ENCODE measurements at regions not wholly inside any gene's neighbourhood (a gene's known extent, or its start where the extent isn't known, plus 50 kb on each side); places are given as distances from the start of the nearest gene placed in this dataset.

GRCh38 chrX:40263014-40263560 lies 165.3 kb upstream of the BCOR start:
- Mint-ChIP-seq H3K36me3 (no peaks in the 10 kb centered on the region), H3K27ac (no peak overlapping the region), H3K4me3 (no peak overlapping the region), H3K4me1 (peaks cover 0 to 10% of the 10 kb centered on the region in 2 donors), H3K27me3 (ENCODE audit: low read depth in 2 of 2) (no peaks in the 10 kb centered on the region), H3K9me3 (no peaks in the 10 kb centered on the region)
- Histone ChIP-seq H3K27ac (ENCODE audit: low read length) (no peak overlapping the region), H3K4me1 (ENCODE audit: control insufficient read depth, insufficient read depth, low read length) (peaks cover 18% of the 10 kb centered on the region), H3K4me3 (ENCODE audit: low read length) (no peak overlapping the region), H3K36me3 (ENCODE audit: control insufficient read depth, insufficient read depth, low read length) (no peaks in the 10 kb centered on the region), H3K9me3 (ENCODE audit: control insufficient read depth, insufficient read depth, low read length) (no peaks in the 10 kb centered on the region), H3K27me3 (ENCODE audit: control insufficient read depth, insufficient read depth, low read length) (no peaks in the 10 kb centered on the region)
- DNase-seq = no peak
- TF ChIP-seq CTCF (IDR thresholded peaks at IDR 0.05) = no peak
- WGBS (ENCODE audit: insufficient coverage) = 77% methylated on average over 8 of the region's 8 CpGs
- intact Hi-C loops (cut with micrococcal nuclease) = no loop called here
- ATAC-seq = no peak

GRCh38 chrX:40262157-40263013 lies 164.6 kb upstream of the BCOR start:
- 95% methylated on average over 13 of the region's 13 CpGs for WGBS (ENCODE audit: insufficient coverage)
- H3K9me3 ChIP-seq (ENCODE audit: control insufficient read depth, insufficient read depth, low read length) = no peaks in the 10 kb centered on the region
- TF ChIP-seq CTCF (IDR thresholded peaks at IDR 0.05) = no peak
- intact Hi-C loops (cut with micrococcal nuclease) = no loop called here
- no peaks in the 10 kb centered on the region for H3K27me3 ChIP-seq (ENCODE audit: control insufficient read depth, insufficient read depth, low read length)
- Mint-ChIP-seq H3K4me3 (no peak overlapping the region), H3K36me3 (no peaks in the 10 kb centered on the region), H3K9me3 (no peaks in the 10 kb centered on the region), H3K27me3 (ENCODE audit: low read depth in 2 of 2) (no peaks in the 10 kb centered on the region), H3K4me1 (peaks cover 0 to 9% of the 10 kb centered on the region in 2 donors), H3K27ac (no peak overlapping the region)
- ATAC-seq (no peak), DNase-seq (no peak)
- no peak overlapping the region for H3K27ac ChIP-seq (ENCODE audit: low read length)
- peaks cover 11% of the 10 kb centered on the region for H3K4me1 ChIP-seq (ENCODE audit: control insufficient read depth, insufficient read depth, low read length)
- no peaks in the 10 kb centered on the region for H3K36me3 ChIP-seq (ENCODE audit: control insufficient read depth, insufficient read depth, low read length)
- H3K4me3 ChIP-seq (ENCODE audit: low read length) = no peak overlapping the region

GRCh38 chrX:40261833-40262156 lies 164.0 kb upstream of the BCOR start:
- intact Hi-C loops (cut with micrococcal nuclease) = no loop called here
- Histone ChIP-seq H3K4me1 (ENCODE audit: control insufficient read depth, insufficient read depth, low read length) (peaks cover 6% of the 10 kb centered on the region), H3K27ac (ENCODE audit: low read length) (no peak overlapping the region), H3K27me3 (ENCODE audit: control insufficient read depth, insufficient read depth, low read length) (no peaks in the 10 kb centered on the region), H3K4me3 (ENCODE audit: low read length) (no peak overlapping the region), H3K9me3 (ENCODE audit: control insufficient read depth, insufficient read depth, low read length) (no peaks in the 10 kb centered on the region), H3K36me3 (ENCODE audit: control insufficient read depth, insufficient read depth, low read length) (no peaks in the 10 kb centered on the region)
- no peak for DNase-seq
- Mint-ChIP-seq H3K27ac (no peak overlapping the region), H3K4me1 (peaks cover 0 to 5% of the 10 kb centered on the region in 2 donors), H3K9me3 (no peaks in the 10 kb centered on the region), H3K4me3 (no peak overlapping the region), H3K36me3 (no peaks in the 10 kb centered on the region), H3K27me3 (ENCODE audit: low read depth in 2 of 2) (no peaks in the 10 kb centered on the region)
- ATAC-seq = no peak
- 93% methylated on average over 7 of the region's 7 CpGs for WGBS (ENCODE audit: insufficient coverage)
- TF ChIP-seq CTCF (IDR thresholded peaks at IDR 0.05) = no peak

Data from natural killer cell (primary cell).